ENCODE measurements at regions not wholly inside any gene's neighbourhood (a gene's known extent, or its start where the extent isn't known, plus 50 kb on each side); places are given as distances from the start of the nearest gene placed in this dataset.
"Not testable (repeated sequence)": the region's sequence is repeated elsewhere in the genome, so short reads cannot be mapped to it uniquely, and the experiment has no call there.

DNA sequence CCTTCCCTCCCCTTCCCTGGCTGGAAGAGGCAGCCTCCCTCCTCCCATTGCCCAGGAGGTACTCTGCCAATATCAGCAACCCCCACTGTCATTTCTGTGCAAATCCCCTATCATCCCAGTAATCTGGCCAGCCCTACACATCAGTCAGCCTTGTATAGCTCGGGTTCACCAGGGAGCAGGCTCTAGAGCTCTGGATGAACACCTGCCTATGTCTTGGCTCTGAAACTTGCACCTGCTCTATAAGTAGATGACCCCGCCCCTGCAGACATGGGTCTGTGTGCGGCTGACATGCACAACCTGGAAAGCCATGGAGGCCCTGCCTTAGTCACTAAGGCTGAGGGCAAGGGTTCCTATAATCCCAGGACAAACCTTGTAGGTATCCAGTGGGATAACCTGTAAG lies 1042.9 kb downstream of the UQCRFS1 start:
- DNase-seq, result no peak

DNA sequence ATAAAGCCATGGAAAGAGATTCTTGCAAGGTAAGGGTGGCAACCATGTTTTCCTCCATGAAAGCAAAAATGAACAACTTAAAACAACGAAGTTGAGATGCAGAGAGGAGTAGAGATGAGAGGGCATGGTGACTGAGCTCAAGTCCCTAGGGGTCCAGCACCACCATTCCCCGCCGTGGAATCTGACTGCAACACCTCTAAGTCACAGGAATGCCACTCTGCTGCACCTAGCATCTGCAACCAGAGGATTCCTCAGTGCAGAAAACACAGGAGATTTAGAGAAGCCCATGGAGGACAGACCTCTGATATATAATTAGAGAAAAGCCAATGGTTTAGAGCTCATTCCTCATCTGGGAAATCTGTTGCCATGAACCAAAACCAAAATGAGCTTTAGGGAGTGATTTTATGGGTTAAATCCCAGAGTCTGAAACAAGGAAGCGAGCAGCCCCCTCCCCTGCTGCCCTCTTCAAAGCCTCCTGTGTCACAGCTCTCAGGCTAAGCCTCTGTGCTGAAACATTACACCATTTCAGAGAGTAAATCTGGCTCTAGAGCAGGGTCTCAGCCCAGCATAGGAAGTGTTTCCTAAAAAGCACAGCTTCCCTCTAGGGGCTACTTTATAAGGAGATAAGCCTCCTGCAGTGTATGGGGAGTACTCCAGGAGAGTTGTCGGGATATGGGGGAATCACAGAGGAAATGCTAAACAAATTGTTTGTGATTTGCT lies 1043.6 kb downstream of the UQCRFS1 start:
- DNase-seq, result no peak

DNA sequence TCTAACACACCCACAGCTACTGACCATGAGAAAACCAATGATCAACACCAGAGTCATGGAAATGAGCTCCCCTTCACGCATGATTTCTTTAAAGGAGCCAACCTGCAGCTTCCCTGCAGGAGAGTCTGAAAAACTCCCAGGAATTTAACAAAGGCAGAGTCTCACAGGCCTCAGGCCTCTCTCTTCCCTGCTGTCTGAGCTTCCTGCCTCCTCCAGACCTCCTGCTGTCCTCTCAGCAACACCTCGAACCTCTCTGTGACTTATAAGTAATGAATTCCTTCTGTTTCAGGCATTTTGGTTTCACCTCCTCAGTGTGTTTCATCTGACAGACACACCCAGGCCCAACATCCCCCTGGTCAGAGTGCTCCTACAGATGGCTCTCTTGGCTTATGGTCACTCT lies 1044.4 kb downstream of the UQCRFS1 start:
- DNase-seq, result no peak

DNA sequence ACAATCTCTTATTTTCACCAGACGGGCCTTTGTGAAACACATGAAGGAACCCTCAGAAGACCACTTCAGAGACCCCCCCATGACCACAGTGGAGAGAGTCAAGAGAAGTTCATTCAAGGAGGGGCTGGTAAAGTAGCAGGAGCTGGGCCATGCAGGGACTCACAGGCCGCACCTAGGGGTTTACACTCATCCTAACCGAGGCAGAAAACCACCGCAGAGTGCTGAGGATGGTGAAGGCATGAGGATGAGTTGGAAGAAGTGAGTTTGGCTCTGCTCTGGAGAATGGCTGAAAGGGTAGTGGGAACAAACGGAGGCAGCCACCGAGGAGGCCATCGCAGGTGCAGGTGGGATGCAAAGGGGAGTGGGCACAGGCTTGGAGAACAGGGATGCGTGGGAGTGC lies 1046.9 kb downstream of the UQCRFS1 start:
- DNase-seq, result no peak

DNA sequence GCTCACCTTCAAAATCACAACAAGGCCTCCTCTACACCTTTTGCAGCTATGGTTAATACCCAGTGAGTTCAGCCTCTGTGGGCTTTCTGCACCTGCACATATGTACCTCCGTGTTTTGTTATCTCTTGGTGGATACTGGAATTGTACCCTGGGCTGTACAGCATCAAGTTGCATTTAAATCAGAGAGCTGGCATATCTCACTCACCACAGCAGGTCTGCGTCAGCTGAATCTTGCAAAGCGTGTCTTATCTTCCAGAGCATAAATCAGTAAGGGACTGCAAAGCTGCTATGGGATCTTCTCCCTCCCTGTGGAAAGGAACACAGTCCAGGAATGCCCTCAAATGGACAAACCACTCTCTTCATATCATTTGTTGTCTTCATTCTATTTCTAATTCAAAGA lies 1048.7 kb downstream of the UQCRFS1 start:
- DNase-seq, result no peak

DNA sequence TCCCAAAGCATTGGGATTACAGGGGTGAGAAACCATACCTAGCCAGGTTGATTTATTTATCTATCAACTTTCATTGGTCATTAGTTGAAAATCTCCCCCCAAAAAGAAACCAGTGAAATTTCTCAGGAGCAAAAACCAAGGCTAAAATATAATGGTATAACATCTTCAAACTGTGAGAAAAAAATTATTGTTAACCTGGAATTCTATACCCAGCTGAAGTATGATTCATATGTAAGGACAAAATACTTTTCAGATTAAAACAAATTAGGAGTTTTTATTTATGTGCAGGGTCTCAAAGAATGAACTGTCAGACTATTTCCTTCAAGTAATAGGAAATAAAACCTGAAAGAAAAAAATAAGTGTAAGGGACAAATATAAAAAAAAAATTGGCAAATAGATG lies 1053.9 kb downstream of the UQCRFS1 start:
- no peak for DNase-seq

DNA sequence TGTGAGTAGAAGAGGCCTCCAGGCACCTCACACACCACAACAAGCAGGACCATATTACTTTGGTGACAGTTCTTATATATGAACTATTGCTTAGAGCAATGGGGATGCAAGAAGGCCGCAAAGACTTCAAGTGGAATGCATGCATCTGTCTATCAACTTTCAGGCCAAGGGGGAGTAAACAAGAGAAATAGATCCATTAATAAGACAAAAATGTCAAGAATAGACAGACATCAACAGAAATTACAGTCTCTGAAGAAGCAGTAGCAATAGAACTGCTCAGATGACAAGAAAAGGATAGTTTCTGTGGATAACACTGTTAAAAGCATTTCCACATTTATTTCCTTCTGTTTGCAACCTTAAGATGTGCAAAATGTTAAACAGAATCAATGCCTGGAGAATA lies 1057.7 kb downstream of the UQCRFS1 start:
- DNase-seq, result no peak

DNA sequence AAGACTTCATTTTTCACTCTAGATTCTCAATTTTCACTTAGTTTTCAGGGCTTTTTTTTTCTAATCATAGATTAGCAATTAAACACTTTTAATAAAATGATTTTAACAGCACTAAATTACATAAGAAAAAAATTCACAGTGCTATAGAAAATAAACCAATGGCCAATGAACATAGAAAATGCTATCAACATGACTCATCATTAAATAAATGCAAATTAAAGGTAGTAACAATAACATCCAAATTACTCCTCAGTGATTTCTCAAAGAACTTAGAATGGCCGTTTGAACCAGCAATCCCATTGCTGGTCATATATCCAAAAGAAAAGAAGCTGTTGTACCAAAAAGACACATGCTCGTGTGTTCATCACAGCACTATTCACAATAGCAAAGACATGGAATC lies 1058.9 kb downstream of the UQCRFS1 start:
- no peak for DNase-seq

DNA sequence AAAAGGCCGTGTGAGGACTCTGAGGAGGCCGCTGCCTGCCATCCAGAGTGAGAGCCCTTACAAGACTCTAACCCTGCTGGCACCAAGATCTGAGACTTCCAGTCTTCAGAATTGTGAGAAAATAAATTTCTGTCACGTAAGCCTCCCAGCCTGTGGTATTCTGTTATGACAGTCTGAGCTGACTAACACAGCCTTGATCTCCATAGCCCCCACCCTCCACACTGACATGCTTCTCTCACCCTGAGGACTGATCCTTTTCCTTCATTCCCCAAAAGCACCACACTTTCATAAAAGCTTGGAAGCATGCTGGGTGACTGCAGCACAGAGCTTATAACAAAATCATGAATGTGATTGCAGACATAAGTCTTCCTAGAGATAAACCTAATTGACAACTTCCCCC lies 1059.8 kb downstream of the UQCRFS1 start:
- no peak for DNase-seq

DNA sequence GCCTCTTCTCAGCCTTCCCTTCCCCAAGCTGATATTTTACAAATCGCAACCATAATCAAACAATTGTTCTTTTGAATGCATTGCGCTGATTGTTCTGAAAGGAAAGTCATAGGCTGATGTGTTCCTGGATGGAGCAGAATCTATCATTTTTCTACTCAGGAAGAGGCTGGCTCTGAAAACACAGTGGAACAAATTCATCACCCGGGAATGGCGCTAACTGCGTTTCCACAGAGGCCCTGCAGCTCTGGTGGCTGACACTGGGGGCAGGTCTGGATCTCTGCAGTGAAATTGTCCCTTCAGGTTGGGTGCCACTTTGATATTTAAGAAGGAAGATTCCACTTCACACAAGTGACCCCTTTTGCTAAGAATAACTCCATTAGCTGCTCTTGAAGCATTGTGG lies 1060.8 kb downstream of the UQCRFS1 start:
- DNase-seq, result no peak

DNA sequence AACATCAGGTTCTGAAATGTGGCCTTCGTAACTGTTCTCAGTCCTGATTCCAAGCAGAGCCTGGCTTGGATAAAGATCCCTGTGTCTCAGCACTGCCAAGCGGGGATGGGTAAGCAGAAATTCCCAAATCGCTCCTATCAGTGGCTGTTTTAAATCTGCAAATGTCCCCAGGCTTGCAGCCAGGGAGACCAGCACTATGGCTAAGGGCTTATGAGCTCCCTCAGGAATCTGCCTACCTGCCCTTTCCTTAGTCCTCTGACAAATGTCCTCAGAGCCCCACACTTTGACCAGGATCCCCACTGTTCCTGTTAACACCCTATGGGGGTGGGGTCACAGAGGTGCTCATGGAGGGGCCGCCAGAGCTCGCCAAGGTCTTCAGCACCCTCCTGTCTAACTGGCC lies 1062.8 kb downstream of the UQCRFS1 start:
- DNase-seq, result no peak

DNA sequence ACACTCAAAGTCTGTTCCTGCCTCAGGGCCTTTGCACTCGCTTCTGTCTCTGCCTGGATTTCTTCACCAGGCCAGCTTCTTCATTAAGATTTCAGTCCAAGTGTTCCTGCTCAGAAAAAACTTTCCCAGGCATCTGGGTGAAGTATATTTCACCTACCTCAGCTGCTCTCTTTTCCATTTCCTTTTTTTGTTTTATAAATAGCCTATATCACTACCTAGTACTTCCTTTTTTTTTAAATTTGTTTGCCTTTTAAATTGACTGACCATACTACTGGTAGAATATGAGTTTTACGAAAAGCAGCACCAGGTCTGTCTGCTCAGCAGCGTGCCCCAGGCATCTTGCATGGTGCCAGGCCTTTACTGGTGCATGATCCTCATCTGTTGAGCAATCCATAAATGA lies 1064.4 kb downstream of the UQCRFS1 start:
- DNase-seq, result no peak

DNA sequence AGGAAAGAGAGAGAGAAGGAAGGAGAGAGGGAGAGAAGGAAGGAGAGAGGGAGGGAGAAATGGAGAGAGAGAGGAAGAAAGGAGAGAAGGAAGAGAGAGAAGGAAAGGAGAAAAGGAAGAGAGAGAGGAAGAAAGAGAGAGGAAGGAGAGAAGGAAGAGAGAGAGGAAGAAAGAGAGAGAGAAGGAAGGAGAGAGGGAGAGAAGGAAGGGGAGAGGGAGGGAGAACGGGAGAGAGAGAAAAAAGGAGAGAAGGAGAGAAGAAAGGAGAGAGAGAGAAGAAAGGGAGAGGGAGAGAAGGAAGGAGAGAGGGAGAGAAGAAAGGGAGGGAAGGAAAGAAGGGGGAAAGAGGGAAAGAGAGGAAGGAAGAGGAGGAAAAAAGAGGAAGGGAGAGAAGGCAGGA lies 1070.7 kb downstream of the UQCRFS1 start:
- no peak for DNase-seq

DNA sequence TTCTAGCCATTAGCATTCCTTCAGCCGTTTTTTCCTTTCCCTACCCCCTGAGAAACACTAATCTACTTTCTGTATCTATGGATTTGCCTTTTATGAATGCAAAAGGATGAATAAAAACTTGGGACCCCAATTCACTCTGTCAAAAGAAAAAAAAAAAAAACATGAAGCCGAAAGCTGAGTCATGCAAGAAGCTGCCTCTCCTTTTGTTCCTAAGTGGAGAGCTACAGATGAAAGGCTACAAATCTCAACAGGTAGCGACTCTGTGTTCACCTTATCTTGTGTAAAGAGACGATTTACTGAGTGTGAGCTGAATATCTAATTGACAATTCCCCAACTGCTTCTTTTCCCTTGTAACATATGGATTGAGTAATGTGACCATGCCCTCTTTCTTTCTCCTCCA lies 1072.8 kb downstream of the UQCRFS1 start:
- no peak for DNase-seq

DNA sequence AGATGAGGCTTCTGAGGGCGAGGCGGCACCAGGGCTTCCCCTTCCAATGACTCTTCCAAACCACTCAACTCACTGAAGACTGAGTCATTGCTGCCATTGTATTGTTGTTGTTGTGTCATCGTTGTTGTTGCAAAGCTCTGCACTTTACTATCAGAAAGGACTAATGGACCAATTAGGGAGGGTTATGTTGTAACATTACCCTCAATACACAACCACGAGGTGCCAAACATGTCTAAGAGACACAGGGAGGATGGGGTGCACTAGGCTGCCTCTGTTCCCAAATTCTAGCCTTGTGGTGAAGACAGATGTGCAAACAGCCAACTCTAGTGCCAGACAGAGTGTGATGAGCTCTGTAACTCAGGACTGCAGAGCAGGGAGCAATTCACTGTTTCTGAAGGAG lies 1075.2 kb downstream of the UQCRFS1 start:
- DNase-seq, result no peak

DNA sequence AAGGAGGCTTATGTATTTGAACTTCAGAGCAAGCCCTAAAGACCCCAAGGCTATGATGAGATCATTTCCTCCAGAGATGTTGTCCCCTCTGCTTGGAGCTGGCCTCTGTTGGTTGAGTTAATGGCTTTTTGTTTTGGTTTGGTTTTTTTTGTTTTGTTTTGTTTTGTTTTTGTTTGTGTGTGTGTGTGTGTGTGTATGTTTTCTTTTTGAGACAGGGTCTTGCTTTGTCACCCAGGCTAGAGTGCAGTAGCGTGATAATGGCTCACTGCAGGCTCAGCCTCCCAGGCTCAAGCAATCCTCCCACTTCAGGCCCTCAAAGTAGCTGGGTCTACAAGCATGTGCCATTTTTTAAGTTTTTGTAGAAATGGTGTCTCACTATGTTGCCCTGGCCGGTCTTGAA lies 1076.2 kb downstream of the UQCRFS1 start:
- no peak for DNase-seq

DNA sequence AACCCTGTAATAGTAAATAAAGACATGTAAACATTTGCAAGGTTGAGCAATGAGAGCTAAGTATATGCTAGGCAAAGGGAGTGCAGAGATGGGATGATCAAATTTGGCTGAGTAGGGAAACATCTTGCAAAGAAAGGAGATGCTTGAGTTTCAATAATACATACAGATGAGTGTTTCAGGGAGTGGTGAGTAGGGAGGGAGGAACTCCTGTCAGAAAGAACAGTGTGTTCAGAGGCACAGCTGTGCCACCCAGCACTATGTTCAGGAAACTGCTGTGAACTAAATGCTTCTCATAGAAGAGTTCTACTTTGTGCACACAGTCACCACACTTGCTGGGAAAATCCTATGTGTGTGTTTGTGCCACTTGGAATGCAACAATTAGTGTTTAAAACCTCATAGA lies 1077.1 kb downstream of the UQCRFS1 start:
- no peak for DNase-seq

DNA sequence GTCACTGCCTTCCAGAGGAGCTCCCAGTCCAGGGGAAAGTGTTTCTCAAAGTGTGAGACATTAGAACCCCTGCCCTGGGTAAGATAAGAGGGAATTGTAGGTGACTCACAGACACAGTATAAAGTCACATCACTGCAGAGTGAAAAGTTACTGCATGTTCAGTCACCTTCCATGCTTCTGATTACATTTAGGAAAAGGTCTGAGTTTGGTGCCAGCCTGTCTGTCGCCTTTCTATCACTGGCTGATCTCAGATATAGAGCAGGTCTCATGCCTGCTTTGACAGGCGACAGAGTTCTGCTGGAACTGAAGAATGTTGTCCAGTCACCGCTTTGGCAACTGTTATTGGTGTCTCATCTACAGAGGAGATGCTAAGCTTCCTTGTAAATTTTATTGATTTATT lies 1078.6 kb downstream of the UQCRFS1 start:
- DNase-seq, result no peak

DNA sequence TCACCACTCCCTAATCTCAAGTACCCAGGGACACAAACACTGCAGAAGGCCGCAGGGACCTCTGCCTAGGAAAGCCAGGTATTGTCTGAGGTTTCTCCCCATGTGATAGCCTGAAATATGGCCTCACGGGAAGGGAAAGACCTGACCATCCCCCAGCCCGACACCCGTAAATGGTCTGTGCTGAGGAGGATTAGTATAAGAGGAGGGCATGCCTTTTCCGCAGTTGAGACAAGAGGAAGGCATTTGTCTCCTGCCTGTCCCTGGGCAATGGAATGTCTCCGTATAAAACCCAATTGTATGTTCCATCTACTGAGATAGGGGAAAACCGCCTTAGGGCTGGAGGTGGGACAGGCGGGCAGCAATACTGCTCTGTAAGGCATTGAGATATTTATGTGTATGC lies 1082.1 kb downstream of the UQCRFS1 start:
- DNase-seq, result not testable (repeated sequence)

DNA sequence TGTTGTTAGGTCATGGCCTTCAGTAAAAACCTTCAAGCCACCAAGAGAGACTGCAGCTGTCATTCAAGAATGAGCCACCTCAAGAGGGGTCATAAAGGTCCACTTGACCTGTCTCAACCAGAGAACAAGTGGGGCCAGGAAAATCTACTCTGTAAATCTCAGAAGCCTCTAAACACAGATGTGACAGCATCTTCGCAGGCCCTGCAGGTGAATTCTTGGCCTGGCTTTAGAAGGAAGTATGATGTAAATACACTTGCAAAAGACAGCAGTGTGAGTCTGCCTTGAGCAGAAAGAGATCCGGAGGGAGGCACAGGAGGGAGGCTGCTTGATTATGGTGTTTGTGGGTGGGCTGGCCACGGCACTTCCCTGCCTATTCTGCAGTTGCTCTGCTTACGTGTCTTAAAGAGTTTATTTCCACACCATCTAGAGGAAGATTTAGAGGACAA lies 1082.9 kb downstream of the UQCRFS1 start:
- no peak for DNase-seq

DNA sequence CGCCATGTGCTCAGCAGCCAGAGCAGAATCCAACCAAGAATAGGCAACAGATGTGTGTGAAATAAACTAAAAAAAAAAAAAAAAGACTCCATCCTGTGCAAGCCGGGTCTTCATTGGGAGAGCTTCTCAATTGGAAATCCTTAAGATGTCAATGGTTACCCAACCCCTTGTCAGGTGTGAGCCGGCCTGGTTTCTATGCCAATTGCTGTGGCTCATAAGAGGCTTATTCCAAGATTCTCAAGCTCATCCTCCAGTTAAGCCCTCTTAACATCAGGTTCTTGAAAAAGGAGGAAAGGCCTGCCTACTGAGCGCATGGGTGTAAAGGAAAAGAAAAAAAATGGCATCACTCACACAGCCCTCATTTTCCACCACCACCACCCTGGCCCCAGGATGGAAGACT lies 1084.6 kb downstream of the UQCRFS1 start:
- DNase-seq, result no peak

DNA sequence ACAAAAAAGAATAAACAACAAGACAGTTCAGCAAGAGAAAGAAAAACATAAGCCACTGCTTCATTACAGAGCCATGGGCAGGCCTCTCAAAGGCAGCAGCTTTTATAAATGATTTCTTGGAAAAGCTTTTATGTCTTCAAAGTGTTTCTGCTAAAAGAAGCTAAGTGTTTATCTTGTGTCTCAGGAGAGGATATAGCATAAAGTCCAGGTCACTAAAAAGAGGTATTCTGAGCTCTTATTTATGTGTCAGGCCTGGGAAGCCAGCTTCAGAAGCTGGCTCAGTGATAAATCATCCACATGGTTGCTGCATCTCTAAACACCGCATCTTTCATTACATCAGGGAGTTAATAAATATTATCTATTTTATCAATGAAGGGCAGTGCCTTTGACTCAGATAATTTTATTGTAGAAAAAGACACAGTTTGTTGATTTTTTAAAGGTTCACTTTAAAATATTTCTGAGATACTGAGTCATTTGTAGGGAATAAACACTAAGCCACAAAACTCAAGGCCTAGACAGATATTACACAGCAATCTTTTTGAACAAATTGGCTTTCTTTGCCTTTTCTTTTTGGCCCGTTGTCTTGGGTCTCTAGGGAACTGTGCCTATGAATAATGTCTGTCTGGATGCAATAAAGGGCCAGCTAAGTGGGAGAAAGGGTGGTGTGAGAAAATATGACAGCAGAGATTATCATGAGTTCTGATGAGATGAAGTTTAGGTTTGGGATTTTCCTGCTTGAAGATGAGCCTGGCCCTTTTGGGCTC lies 1086.6 kb downstream of the UQCRFS1 start:
- no peak for DNase-seq

DNA sequence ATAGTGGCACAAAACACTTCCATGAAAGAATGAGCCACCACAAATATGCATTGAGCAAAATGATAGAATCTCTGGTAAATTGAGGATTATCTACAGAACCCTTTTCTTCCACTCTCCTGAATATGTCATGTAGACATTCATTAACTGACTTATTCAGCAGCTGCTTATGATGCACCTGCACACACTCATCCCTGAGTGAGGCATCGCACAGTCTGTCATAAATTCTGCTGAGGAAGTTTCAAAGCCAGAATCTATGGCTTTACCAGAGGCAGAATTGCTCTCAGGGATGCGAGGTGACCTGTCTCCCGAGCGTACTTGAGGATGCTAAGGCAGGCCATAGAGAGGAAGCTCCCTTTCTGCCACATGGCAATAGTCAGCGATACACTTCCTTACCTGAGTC lies 1090.2 kb downstream of the UQCRFS1 start:
- no peak for DNase-seq

DNA sequence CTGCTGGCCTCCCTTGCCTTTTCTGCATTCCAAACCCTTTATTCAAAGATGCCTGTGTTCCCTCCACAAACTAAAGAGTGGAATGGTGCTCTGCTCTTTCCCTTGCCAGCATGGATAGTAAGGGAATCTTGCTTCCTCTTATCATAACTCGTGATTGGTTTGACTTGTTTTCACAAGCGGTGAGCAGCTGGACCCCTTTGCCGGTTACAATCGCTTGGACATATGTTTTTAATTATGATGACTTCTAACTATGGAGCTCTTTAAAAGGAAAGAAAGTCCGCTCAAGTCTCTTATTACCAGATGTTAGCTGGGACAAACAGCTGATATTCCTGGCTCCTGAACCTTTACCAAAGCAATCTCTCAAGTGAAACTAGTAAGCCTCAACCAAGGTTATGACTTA lies 1094.7 kb downstream of the UQCRFS1 start:
- no peak for DNase-seq

DNA sequence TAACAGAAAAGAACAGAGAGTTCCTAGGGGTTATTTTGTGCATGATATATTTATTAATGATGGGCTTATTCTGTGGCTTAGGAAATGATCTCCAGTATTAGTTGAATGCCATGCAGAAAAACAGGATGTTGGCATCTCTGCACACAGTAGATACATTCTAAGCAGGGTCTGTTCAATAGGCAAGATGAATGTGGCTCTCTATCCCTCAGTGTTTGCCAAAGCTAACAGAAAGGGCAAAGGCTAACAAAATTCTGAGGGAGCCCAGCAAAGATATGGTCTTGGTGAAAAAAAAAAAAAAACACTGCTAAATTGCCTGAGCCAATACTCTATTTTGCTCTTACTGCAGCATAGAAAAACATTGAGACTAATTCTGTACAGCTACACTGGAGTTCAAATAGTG lies 1095.8 kb downstream of the UQCRFS1 start:
- DNase-seq, result no peak
